Stimulated activated naive CD4-positive, alpha-beta T cell (primary cell): ENCODE measurements at regions not wholly inside any gene's neighbourhood (a gene's known extent, or its start where the extent isn't known, plus 50 kb on each side); places are given as distances from the start of the nearest gene placed in this dataset.

Experiments
- DNase-seq, 6 experiments: peaks; one replicate each; lab custom pipeline; 2025; lab: John Stamatoyannopoulos, UW

DNA sequence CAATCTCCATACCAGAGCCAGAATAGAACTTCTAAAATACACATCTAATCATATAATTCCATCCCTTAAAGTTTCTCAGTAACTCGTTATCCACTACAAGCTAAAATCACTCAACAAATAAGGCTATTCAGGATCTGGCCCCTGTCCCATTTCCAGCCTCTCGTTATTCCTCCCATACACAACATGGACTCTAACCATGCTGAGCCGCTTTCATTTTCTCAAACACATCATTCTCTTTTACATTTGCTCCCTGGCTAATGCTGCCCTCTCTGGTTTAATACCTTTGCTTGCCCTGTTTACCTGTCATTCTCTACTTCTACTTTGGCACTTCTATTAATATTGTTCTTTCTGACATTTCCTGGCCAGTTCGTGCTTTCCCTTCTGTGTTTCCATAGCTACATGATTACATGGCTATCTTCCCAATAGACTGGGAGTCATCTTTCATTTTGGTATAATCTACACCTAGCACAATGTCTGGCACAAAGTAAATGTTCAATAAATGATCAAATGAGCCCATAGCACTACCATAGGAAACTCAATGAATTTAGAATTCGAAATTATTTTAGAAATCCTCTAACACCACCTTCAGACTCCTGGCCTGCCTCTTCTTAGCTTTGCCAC is 163.6 kb upstream of the VRK2 start:
- DNase-seq = no peak

DNA sequence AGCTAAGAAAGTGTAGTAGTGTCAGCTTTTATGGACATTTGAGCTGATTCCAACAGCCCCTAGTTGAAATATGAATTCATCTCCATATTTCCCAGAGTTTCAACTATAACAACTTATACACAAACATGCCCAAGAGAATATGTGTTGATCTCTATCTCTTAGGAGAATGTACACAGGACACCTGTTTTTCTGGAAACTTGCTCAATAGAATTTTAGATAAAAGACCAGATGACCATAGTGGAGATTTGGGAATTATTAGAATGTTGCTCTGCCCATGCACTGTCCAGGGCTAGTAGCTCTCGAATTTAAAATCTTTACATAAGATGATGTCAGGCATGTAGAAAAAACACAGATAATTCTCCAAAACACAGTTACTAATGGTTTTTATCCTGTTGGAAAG is 162.3 kb upstream of the VRK2 start:
- no peak for DNase-seq

DNA sequence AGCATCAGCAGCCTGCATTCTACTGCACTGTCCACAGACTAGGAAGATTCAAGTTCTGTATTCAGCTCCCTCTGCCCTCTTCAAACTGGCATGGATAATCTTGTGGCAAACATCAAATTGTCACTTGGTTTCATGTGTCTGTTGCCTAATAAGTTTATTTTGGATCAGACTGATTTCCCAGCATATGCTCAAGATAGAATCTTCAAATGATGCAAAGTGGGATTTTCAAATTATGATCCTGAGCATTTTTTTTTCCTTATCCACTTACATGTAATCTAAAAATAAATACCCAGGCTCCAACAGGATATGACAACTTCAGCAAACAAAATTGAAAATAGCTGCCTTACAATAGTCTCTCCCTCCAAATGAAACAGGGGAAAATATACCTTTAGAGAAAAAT is 160.9 kb upstream of the VRK2 start:
- no peak for DNase-seq

DNA sequence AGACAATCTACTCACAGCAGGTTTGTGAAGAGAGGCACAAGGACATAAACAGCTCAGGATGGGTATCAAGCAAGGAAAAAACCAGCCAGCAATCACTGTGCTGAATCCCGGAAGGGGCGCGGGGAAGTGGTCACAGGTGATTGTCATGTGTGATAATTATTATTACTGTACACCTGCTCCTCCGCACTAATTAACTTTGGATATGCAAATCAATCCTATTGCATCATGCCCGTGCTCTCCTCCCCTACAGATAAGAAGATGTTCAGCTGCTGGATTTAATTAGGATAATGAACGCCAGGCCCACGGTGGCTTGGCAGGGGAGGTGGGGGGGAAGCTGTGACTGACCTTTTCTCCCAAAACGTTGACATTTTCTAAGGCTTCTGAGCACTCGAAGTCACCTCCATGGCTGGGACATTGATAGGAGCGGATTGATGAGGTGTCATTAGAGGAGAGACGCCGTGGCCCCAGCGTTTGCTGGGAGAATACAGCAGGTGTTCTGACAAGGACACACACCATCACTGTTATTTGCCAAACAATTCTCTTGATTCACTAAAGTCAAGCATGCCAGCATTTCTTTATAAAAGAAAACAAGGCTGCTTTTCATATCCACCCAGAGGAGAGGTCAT is 160.3 kb upstream of the VRK2 start:
- no peak for DNase-seq

DNA sequence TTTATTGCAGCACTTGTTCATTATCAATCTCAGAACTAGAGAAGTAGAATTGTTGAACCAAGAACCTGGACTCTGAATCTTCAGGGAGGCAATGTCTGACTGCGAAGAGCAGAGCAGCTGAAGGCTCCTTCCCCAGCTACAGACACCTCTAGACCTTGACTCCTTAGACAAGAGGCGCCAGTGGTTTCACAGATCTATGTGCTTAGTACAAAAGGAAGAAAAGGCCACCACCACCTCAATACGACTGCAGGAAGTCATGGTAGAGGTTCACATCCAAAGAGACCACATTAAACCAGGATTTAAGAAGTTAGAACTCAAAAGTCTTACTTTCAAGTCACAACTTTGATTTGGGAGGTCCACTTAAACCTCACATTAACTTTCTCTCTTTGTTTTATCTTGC is 158.1 kb upstream of the VRK2 start:
- no peak for DNase-seq

DNA sequence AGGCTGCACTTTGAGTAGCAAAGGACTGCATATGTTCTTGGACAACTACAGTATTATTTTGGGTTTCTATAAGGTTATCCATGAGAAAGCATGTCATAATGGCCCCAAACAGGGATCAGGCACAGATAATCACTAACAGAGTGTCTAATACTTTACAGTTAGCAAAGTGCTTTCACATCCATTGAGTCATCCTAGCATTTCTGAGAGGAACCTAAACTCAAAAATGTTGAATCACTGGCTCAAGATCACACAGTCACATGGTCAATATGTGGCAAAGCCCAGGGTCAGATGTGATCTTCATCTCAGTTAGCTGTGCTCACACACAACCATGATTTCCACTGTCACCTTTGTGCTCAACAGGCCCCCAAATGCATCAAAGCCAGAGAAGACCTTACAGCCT is 156.1 kb upstream of the VRK2 start:
- no peak for DNase-seq

DNA sequence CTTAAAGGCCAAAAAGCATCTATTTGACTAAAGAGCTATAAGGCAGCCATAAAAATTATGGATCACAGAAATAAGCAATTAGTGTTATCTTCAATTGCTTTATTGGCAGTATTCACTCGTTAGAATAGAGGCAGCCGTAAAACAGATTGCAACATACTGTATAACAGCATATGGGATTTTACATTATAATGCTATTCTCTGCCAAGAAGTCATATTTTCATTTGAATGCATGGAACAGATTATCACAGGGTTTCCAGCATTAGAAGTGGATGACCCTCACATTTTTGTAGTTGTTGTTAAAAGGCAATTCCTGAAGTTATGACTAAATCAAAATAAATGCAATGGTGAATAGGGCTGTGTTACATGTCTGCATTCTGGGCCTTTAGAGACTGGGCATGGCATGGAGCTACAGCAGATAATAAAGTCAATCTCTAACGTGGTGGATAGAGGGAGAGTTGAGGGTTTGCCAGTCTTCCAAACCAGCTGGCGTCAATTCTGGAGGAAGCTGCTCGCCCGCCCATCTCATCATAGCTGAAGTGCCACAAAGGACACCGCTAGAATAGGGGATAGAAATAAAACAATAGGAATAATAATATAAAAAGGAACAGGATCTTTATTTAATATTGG is 155.4 kb upstream of the VRK2 start:
- DNase-seq = no peak

DNA sequence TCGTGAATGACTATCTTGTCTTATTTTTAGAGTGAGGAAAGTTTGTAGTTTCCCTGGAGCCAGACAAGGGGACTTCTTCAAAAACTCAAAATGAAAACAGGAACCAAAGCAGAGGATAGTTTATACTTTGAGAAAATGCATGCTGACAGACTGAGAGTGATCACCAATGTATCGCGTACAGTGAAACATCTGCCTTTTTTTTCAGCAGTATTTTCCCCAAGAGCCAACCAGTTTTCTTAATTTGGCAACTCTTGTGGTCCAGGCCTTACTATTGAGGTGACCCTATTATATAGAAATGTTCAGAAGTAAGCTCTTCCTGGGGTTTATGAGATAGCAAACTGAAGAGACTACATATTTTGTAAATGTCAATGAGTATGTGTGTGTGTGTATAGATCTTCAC is 153.7 kb upstream of the VRK2 start:
- no peak for DNase-seq

DNA sequence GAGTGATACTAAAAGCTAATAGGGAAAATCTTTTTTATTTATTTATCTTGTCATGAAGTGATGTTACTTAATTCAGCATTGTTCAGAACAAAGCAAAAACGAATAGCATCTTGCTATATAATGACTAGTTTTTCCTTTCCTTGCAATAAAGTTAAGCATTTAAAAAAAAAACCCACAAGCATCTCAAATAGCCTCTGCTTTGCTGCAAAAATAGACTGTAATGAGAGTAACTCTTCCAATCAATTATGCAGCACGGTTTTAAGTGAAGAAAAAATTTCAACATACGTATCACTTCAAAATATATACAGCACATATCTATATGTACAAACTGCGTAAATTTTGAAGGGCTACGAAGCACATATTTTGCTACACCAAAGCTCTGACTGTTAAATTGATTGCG is 153.3 kb upstream of the VRK2 start:
- no peak for DNase-seq

DNA sequence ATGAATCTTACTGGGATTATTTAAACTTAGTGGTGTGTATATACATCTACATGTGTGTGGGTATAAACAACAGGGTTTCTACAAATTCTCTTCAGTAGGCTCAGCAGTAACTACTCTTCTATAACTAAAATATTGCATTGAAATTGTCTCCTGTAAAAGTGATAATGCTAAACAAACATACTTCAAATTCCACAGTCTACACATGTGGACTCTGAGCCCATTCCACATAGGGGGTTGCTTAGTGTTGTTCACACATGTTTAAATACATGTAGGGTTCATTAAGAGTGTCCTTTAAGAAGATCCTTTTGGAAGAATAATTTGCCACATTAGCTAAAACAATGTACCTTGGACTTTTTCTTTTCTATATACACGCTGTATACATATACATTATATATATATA is 152.8 kb upstream of the VRK2 start:
- DNase-seq = no peak

DNA sequence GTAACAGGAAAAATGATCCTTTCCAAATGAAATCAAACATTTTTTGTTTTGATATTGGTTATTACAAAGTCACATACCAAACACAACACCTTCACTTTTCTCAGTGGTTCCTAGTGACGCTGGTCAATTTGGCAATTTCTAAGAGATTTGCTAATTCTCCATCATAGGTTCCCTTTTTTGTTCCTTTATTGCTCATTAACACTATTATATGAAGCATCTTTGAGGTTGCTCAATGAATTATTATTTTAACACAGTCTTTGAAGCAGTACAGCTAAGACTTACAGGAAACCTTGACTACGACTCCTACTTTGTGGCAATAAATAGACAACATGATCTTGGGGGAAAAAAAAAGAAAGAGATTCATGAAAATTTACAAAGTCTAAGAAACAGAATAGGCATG is 152.2 kb upstream of the VRK2 start:
- no peak for DNase-seq

DNA sequence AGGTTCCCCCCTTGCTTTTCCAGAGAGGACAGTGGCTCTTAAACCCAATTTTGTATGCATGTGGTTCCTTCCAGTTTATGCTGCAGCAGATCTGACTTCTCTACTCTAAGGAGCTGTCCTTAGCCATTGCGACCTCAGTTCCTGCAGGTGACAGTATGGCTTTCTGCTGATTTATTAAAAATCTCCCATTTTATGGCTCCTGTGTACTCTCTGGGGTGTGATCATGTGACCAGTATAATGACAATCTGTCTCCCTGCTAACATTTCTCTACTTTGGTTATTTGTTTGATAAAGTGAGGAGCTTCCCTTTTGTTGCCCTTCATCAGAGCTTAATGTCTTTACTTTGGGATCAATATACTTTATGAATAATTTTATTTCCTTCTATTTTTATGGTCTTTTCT is 148.7 kb upstream of the VRK2 start:
- no peak for DNase-seq

DNA sequence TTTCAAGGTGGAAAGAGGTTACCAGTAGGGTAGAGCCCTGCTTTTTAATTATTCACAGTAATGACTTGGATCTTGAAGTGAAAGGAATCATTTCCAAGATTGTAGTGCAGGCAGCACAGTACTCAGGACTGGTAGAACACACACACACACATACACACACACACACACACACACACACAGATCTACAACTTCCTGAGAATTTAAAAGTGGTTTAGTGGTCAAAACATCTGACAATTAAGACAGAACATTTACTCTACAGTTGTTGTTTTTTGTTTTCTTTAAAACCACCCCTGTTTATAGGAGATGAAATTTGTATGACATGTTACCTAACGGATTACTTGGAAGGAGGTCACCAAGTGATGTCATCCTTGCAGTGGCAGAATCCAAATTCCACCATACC is 146.7 kb upstream of the VRK2 start:
- DNase-seq = no peak

DNA sequence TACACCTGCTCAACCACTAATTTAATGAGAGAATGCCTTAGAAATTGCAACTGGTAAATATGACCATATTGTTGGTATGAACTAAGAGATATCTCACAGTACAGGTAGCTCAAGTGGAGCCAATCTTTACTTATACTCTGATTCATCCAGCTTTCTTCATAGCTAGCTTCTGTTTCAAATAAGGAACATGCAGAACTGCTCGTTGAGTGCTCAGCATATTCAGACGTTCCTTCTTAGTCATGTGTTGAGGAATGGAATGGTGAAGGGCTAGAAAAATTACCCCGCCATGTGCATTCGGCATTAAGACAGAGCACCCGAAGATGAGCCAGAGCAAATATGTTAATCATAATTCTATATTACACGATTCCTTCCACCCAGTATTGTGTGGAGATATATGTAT is 144.0 kb upstream of the VRK2 start:
- DNase-seq = no peak

DNA sequence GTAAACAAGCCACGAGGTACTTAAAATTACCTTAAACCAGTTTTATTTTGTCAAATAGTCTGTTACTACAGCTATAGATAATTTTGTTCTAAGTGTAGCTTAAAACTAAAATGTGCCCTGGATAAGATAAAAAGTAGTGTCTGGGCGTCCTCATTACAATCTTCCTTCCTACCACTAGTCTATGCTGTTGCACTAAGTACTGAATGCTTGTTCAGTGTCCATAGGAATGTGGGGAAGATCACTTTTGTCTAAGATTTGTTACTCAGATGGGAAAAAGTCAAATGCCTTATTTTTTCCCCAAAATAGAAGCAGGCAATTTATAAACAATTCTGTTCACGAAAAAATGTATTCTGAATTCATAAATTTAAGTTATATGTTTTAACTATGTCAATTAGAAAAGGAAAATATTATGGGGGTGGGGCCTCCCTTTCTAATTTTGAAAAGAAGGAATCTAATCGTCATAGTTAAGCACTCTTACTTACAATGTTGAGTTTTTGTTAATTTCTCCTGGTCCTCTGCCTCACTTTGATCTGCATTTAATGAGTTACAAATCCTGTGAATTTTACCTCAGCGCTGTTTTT is 140.4 kb upstream of the VRK2 start:
- peak in 1 of 6 experiments; percentile 2 for DNase-seq

DNA sequence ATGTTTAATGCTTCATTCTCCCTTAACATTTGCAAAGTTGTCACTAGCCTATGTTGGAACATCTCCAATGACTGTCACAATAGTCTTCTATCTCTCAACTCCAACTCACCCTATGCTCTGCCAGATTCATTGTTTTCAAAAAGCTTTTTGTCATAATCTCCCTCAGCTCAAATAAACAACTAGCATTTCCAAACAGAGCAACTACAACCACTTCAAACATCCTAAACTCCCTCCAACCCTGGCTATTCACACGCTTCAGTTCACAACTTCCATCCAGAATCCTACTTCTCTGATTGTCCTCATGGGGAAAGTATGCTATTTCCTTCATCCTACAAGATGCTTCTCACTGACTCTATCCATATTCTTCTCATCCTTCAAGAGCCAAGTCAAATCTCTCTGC is 139.2 kb upstream of the VRK2 start:
- no peak for DNase-seq

DNA sequence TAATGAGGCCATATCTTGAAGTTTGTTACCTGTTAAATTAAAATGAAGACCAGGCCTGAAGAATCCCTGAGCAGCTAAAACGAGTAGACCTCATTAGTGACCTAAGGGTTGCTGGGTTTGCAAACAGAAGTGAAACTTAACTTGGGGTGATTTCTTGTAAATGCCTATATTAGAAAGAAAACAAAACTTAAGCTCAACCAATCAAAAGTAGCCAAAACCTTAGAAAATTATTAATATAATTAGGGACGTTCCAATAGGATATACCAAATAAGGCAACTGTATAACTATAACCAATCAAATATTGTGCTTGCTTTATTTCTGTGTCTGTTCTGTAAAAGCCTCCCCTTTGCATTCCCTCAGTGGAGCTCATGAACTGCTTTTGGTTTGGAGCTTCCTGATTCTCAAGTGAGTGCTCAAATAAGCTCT is 137.9 kb upstream of the VRK2 start:
- DNase-seq = no peak

DNA sequence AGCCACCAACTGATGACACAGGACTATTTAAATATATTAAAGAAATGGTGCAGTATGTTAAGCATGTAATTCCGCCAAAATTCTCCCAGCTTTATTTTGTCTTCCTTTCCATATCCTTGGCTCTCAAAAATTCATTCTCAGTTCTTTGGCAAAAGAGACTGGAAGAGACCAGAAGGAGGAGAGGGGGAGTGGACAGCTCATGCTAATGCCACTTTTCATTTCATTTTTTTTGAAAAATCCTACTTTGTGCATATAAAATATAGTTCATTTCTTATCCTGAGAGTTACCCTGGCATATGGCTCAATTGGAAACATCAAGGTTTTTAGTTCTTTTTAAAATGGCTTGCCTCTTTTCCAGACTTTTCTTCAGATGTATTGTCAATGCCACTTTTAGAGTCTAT is 128.5 kb upstream of the VRK2 start:
- DNase-seq = no peak

DNA sequence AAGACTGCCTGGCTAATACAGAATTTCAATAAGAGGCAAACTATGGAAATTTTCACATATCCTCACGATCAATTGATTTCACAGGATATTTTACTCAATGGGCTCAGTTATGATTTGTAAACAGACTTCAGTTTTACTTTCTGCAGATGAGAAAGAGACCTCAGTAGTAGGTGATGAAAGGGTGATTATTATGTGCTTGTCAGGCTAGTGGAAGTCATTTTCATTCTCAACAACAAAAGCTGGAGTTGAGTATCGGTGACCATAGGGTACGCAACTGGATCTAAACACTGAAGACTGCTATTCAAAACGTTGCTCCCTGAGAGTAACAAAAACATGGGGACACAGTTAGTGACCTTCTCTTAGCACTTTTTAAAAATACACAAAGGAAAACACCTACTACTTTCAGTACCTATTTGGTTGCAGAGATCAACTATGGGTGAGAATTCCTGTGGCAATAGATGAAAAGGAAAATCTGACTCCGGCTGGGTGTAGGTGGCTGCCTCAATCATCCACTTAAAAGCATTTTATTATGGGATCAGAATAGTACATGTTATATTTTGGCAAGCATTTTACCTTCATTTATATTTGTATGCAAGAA is 126.2 kb upstream of the VRK2 start:
- no peak for DNase-seq

DNA sequence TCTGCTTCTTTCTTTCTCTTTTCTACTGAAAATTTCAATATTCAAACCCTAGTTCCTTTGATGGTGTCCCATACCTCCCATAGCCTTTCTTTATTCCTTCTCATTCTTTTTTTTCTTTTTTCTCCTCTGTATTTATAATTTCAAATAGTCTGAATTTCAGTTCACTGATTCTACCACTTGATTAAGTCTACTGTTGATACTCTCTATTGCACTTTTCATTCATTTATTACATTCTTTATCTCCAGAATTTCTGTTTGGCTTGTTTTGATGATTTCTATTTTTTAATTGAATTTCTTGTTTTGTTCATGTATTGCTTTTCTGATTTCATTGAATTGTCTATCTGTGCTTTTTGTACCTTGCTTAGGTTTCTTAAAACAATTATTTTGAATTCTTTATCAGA is 111.9 kb upstream of the VRK2 start:
- no peak for DNase-seq

DNA sequence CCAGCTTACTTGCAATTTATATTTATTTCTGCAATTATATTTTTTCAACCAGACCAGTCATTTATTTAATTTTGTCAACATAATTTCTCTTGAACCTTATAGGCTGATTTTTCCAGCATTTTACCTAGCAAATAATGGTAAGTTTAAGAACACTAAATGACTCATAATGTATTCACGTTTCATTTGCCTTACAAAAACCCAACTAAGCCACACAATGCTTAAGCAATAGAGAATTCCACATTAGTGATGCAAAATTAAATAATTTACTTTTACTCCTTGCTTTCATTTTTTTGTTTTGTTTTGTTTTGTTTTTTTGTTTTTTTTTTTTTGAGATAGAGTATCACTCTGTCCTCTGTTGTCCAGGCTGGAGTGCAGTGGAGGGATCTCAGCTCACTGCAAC is 110.4 kb upstream of the VRK2 start:
- no peak for DNase-seq

DNA sequence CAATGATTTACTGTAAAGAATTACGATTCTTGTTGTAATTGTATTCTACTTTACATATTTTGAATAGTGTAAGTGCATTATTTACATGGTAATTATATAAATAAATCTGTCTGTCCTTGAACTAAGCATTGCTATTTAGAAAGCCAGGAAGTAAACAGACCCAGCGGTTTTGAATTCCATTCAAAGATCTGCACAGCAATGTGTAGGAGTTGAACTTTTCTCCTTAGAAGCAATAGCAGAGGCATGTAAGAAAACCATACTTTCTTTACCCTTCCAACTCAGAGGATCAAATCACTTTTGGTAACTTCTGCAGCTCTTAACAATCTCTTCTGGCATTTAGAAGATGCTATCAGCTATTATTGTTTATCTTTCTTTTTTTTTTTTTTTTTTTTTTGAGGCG is 109.2 kb upstream of the VRK2 start:
- no peak for DNase-seq

DNA sequence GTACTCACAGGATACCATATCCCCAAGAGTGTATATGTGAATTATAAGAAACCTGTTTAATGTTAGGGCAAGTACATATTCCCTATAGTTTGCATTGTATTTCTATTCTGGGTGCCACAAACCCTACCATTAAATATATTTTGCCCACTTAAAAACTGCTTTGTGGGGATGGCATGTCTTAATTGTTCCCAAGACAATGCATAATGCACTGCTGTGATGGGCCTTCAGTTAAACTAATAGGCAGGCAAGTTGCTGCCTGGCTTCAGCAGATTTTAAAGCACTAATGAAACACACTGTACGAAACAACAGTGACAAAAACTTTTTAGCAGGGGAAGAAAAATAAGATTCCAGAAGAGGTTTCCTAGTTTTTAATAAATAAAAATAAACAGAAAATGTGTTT is 104.8 kb upstream of the VRK2 start:
- DNase-seq = no peak
